ENCODE measurements at regions not wholly inside any gene's neighbourhood (a gene's known extent, or its start where the extent isn't known, plus 50 kb on each side); places are given as distances from the start of the nearest gene placed in this dataset.

- Histone ChIP-seq H3K27ac (no peak overlapping the region), H2AFZ (no peak overlapping the region), H3K79me2 (ENCODE audit: low read depth) (no peaks in the 10 kb centered on the region), H3K4me1 (replicated peaks; ENCODE audit: insufficient read depth) (no peaks in the 10 kb centered on the region), H3K27me3 (ENCODE audit: insufficient read depth, low read depth) (peaks cover 59% of the 10 kb centered on the region), H4K20me1 (ENCODE audit: insufficient read depth) (no peaks in the 10 kb centered on the region), H3K36me3 (ENCODE audit: low read depth) (no peaks in the 10 kb centered on the region), H3K9me3 (ENCODE audit: insufficient read depth, low read depth) (no peaks in the 10 kb centered on the region), H3F3A (ENCODE audit: insufficient read depth, low read depth) (no peaks in the 10 kb centered on the region), H3K9me2 (ENCODE audit: insufficient read depth) (no peaks in the 10 kb centered on the region), H3K4me2 (no peak overlapping the region), H3K4me3 (no peak overlapping the region)
- CTCF ChIA-PET: no interaction called here
- no TSS peak for BruUV-seq (replicated peaks)
- intact Hi-C loops (cut with micrococcal nuclease; ENCODE audit: unreplicated experiment): no loop called here
- DNase-seq: no peak
- POLR2A ChIA-PET (ENCODE audit: unreplicated experiment): no interaction called here
- TF ChIP-seq CTCF (conservative IDR thresholded peaks at IDR 0.05): no peak
- TF ChIP-seq EZH2 (IDR thresholded peaks at IDR 0.05; ENCODE audit: low read depth): no peak
Measured at GRCh38 chr9:134995792-134996120, 78.0 kb upstream of the FCN1 start.

GRCh38 chr9:134996591-134997530 is 79.1 kb upstream of the FCN1 start:
- Histone ChIP-seq H3K9me2 (ENCODE audit: insufficient read depth) (no peaks in the 10 kb centered on the region), H3K4me2 (no peak overlapping the region), H3K27me3 (ENCODE audit: insufficient read depth, low read depth) (peaks cover 55% of the 10 kb centered on the region), H3K4me3 (no peak overlapping the region), H3K9me3 (ENCODE audit: insufficient read depth, low read depth) (peaks cover 5% of the 10 kb centered on the region; the same call in 1 of the 2 replicates), H3F3A (ENCODE audit: insufficient read depth, low read depth) (no peaks in the 10 kb centered on the region), H3K79me2 (ENCODE audit: low read depth) (no peaks in the 10 kb centered on the region), H3K36me3 (ENCODE audit: low read depth) (no peaks in the 10 kb centered on the region), H4K20me1 (ENCODE audit: insufficient read depth) (no peaks in the 10 kb centered on the region), H2AFZ (no peak overlapping the region), H3K4me1 (replicated peaks; ENCODE audit: insufficient read depth) (no peaks in the 10 kb centered on the region), H3K27ac (no peak overlapping the region)
- CTCF ChIA-PET: no interaction called here
- BruUV-seq (replicated peaks): no TSS peak
- intact Hi-C loops (cut with micrococcal nuclease; ENCODE audit: unreplicated experiment): no loop called here
- DNase-seq: no peak
- POLR2A ChIA-PET (ENCODE audit: unreplicated experiment): no interaction called here
- no peak for TF ChIP-seq EZH2 (IDR thresholded peaks at IDR 0.05; ENCODE audit: low read depth)
- no peak for TF ChIP-seq CTCF (conservative IDR thresholded peaks at IDR 0.05)

GRCh38 chr9:135000647-135001245 is 83.0 kb upstream of the FCN1 start:
- POLR2A ChIA-PET (ENCODE audit: unreplicated experiment): no interaction called here
- no peak for DNase-seq
- no peaks in the 10 kb centered on the region for H3K36me3 ChIP-seq (ENCODE audit: low read depth)

More at GRCh38 chr9:135000647-135001245, 83.0 kb upstream of the FCN1 start:
- Histone ChIP-seq H3K4me1 (replicated peaks; ENCODE audit: insufficient read depth) (no peaks in the 10 kb centered on the region), H3K9me3 (ENCODE audit: insufficient read depth, low read depth) (peaks cover 5% of the 10 kb centered on the region; the same call in 1 of the 2 replicates), H3K9me2 (ENCODE audit: insufficient read depth) (no peaks in the 10 kb centered on the region), H4K20me1 (ENCODE audit: insufficient read depth) (no peaks in the 10 kb centered on the region), H2AFZ (no peak overlapping the region), H3K79me2 (ENCODE audit: low read depth) (no peaks in the 10 kb centered on the region), H3K4me3 (no peak overlapping the region), H3K27me3 (ENCODE audit: insufficient read depth, low read depth) (peaks cover 17% of the 10 kb centered on the region), H3K4me2 (no peak overlapping the region), H3F3A (ENCODE audit: insufficient read depth, low read depth) (no peaks in the 10 kb centered on the region), H3K27ac (no peak overlapping the region)
- BruUV-seq (replicated peaks): no TSS peak
- TF ChIP-seq EZH2 (IDR thresholded peaks at IDR 0.05; ENCODE audit: low read depth) (no peak), CTCF (conservative IDR thresholded peaks at IDR 0.05) (no peak)
- CTCF ChIA-PET: no interaction called here
- intact Hi-C loops (cut with micrococcal nuclease; ENCODE audit: unreplicated experiment): no loop called here

All from PC-9 (cell line).